Breast epithelium (tissue), 4 donors: ENCODE measurements at regions not wholly inside any gene's neighbourhood (a gene's known extent, or its start where the extent isn't known, plus 50 kb on each side); places are given as distances from the start of the nearest gene placed in this dataset.

Experiments
- DNase-seq, 2 donors: peaks; one replicate each; pipeline ENCODE4 v3.0.0-alpha.2; 2019; ENCODE audit warnings: low spot score in 2 of 2
- H3K27ac ChIP-seq, 2 donors: fragments of 200-600 bp; sonication (generic) in 1 of 2; one replicate each; pipeline ENCODE4 v1.5.1; 2016 to 2019; ENCODE audit warnings: mild to moderate bottlenecking in 1 of 2
- H3K27me3 ChIP-seq, 2 donors: fragments of 200-600 bp; sonication (generic) in 1 of 2; one replicate each; pipeline versions ENCODE4 v1.5.1 to v1.6.0; 2017 to 2019; ENCODE audit warnings: control low read depth in 1 of 2, mild to moderate bottlenecking in 1 of 2
- H3K36me3 ChIP-seq: fragments of 200-600 bp; one replicate; pipeline ENCODE4 v1.5.1; 2019
- H3K4me1 ChIP-seq, 2 donors: fragments of 200-600 bp; sonication (generic); one replicate each; pipeline ENCODE4 v1.5.1; 2016 to 2019; ENCODE audit warnings: control low read depth in 1 of 2
- H3K4me3 ChIP-seq, 3 donors: fragments of 200-600 bp; sonication (generic); 1 replicate in 2 of 3; 2 replicates in 1 of 3; pipeline ENCODE4 v1.5.1; 2016 to 2019; ENCODE audit warnings: mild to moderate bottlenecking in 3 of 3, moderate library complexity in 2 of 3
- H3K9me3 ChIP-seq, 2 donors: fragments of 200-600 bp; sonication (generic) in 1 of 2; one replicate each; pipeline ENCODE4 v1.5.1; 2016 to 2019; ENCODE audit warnings: control low read depth in 1 of 2
- CTCF ChIP-seq, 3 donors: fragments of 450-650 bp; IDR thresholded peaks; one replicate each; pipeline ENCODE4 v1.5.1; 2016 to 2017; ENCODE audit warnings: antibody characterized with exemption in 3 of 3, mild to moderate bottlenecking in 3 of 3, moderate library complexity in 3 of 3
- POLR2A ChIP-seq: fragments of 450-650 bp; IDR thresholded peaks from one replicate; pipeline ENCODE4 v1.6.1; 2016; ENCODE audit warnings: antibody characterized with exemption, mild to moderate bottlenecking, moderate library complexity
- POLR2AphosphoS5 ChIP-seq, 3 donors: sonication (generic); formaldehyde crosslinking; IDR thresholded peaks; one replicate each; pipeline ENCODE4 v1.6.1; 2017; ENCODE audit warnings: antibody characterized with exemption in 3 of 3
- intact Hi-C: fragments of 100-400 bp; cut with DNase I; formaldehyde crosslinking; loops from one replicate; pipeline ENCODE4 v1.15.1; 2023; ENCODE audit warnings: low total_unique reads

- no peak overlapping the region for H3K27ac ChIP-seq
- DNase-seq: no peak
- H3K9me3 ChIP-seq: no peaks in the 10 kb centered on the region
- no peaks in the 10 kb centered on the region for H3K27me3 ChIP-seq
- H3K36me3 ChIP-seq: no peaks in the 10 kb centered on the region
- no peaks in the 10 kb centered on the region for H3K4me1 ChIP-seq
- no peak overlapping the region for H3K4me3 ChIP-seq
- TF ChIP-seq POLR2AphosphoS5 (IDR thresholded peaks at IDR 0.05) (no peak), POLR2A (no peak), CTCF (IDR thresholded peaks at IDR 0.05) (no peak)
- intact Hi-C loops: no loop called here
These were observed 714.6 kb upstream of the GJE1 start for GRCh38 chr6:141418076-141418475.

- H3K27me3 ChIP-seq: no peaks in the 10 kb centered on the region
- H3K27ac ChIP-seq: no peak overlapping the region
- H3K4me1 ChIP-seq: no peaks in the 10 kb centered on the region
- no peak for DNase-seq
- intact Hi-C loops: no loop called here
- no peak for TF ChIP-seq CTCF (IDR thresholded peaks at IDR 0.05)
- H3K9me3 ChIP-seq: no peaks in the 10 kb centered on the region
- H3K4me3 ChIP-seq: no peak overlapping the region
- H3K36me3 ChIP-seq: no peaks in the 10 kb centered on the region
These were observed 716.8 kb upstream of the GJE1 start for GRCh38 chr6:141415896-141416295.

- no peaks in the 10 kb centered on the region for H3K27me3 ChIP-seq
- peaks cover 0 to 18% of the 10 kb centered on the region in 2 donors for H3K9me3 ChIP-seq
- intact Hi-C loops: no loop called here
- DNase-seq: no peak
- H3K36me3 ChIP-seq: no peaks in the 10 kb centered on the region
- H3K4me1 ChIP-seq: no peaks in the 10 kb centered on the region
- H3K4me3 ChIP-seq: no peak overlapping the region
- H3K27ac ChIP-seq: no peak overlapping the region
- TF ChIP-seq POLR2AphosphoS5 (IDR thresholded peaks at IDR 0.05): no peak
- no peak for TF ChIP-seq CTCF (IDR thresholded peaks at IDR 0.05)
- TF ChIP-seq POLR2A: no peak
These were observed 719.5 kb upstream of the GJE1 start for GRCh38 chr6:141413196-141413595.

- intact Hi-C loops: no loop called here
- peaks cover 0 to 24% of the 10 kb centered on the region in 2 donors for H3K9me3 ChIP-seq
- TF ChIP-seq POLR2A (no peak), CTCF (IDR thresholded peaks at IDR 0.05) (no peak), POLR2AphosphoS5 (IDR thresholded peaks at IDR 0.05) (no peak)
- no peak for DNase-seq
- H3K36me3 ChIP-seq: no peaks in the 10 kb centered on the region
- H3K4me1 ChIP-seq: no peaks in the 10 kb centered on the region
- H3K27me3 ChIP-seq: no peaks in the 10 kb centered on the region
- no peak overlapping the region for H3K27ac ChIP-seq
- no peak overlapping the region for H3K4me3 ChIP-seq
These were observed 726.0 kb upstream of the GJE1 start for GRCh38 chr6:141406761-141407160.

GRCh38 chr6:141403827-141404226 is 728.9 kb upstream of the GJE1 start:
- no peak for DNase-seq
- Histone ChIP-seq H3K9me3 (peaks cover 0 to 13% of the 10 kb centered on the region in 2 donors), H3K27me3 (no peaks in the 10 kb centered on the region), H3K36me3 (no peaks in the 10 kb centered on the region), H3K27ac (no peak overlapping the region), H3K4me3 (no peak overlapping the region), H3K4me1 (no peaks in the 10 kb centered on the region)
- TF ChIP-seq POLR2A (no peak), POLR2AphosphoS5 (IDR thresholded peaks at IDR 0.05) (peak in 1 of 3 donors; percentile 61), CTCF (IDR thresholded peaks at IDR 0.05) (no peak)
- intact Hi-C loops: no loop called here
